CD4-positive, alpha-beta T cell treated with Interleukin-10 for 1 hour (primary cell): ENCODE measurements at regions not wholly inside any gene's neighbourhood (a gene's known extent, or its start where the extent isn't known, plus 50 kb on each side); places are given as distances from the start of the nearest gene placed in this dataset.

Experiments
- DNase-seq: peaks from one replicate; pipeline ENCODE4 v3.0.0-alpha.2; 2020

DNA sequence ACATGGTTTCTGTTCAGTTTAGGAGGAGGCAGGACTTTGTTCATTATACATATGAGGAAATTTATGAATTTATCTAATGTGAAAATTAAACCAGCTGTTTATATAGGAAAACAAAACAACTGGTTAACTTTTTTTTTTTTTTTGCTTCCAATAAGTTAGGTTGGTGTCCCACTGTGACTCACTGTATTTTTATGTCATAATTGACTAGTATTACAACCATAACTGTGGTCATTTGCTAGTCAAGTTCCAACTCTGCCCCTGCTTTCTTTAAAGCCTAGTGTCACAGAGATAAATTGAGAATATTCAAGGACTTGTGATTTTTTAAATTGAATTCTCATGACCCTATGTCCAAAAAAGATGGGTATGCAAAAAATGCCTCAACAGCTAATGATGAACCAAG is 227.7 kb downstream of the BCAT1 start:
- no peak for DNase-seq

DNA sequence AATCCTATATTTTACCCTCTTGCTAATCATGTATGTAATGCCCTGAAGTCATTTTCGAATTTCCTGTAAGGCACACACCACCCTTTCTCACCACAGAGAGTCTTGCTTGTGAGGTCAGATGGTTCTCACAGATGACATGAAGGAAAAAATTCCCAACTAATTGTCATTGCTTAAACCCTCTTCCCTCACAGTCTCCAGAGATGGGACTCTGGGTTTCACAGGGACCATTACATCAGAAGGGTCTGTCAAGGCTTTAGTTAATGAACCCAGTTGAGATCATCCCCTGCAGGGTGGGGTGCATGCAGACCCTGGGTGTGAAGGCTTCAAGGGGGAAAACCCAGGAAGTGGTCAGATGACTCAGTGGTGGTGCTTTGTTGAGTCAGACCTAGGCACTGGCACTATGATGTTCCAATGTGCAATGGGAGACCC is 229.6 kb downstream of the BCAT1 start:
- DNase-seq = peak; percentile 35

DNA sequence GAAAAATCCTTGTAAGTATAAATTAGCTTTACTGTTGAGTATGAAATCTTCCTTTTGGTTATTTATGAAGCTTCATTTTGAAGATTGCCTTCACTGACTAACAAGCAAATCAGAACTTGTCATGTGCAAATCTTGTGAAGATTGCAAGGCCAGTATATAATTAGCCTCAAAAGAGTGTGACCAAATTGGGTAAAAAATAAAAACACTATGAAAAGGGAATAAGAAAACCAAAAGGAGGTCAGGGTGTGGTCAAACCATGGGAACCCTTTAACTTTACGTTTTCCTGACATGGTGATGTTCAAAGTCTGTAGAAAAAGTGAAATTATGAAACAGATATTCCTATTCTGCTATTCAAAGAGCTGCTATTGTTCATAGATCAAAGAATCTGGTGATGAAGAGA is 230.3 kb downstream of the BCAT1 start:
- no peak for DNase-seq

DNA sequence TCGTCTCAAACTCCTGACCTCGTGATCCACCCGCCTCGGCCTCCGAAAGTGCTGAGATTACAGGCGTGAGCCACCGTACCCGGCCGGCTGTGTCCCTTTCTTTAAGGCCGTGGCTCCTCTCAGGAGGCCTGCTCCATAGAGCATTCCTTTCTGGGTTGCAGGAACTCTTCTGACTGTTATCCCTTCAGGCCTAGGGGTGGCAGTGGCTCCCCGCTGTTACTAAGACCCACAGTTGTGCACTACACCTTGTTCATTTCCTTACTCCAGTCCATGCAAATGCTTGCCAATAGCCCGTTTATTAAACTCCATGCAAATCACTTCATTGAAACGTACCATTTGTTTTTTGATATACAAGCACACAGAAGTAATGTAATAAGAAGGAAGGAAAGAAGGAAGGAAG is 234.7 kb downstream of the BCAT1 start:
- DNase-seq = no peak

DNA sequence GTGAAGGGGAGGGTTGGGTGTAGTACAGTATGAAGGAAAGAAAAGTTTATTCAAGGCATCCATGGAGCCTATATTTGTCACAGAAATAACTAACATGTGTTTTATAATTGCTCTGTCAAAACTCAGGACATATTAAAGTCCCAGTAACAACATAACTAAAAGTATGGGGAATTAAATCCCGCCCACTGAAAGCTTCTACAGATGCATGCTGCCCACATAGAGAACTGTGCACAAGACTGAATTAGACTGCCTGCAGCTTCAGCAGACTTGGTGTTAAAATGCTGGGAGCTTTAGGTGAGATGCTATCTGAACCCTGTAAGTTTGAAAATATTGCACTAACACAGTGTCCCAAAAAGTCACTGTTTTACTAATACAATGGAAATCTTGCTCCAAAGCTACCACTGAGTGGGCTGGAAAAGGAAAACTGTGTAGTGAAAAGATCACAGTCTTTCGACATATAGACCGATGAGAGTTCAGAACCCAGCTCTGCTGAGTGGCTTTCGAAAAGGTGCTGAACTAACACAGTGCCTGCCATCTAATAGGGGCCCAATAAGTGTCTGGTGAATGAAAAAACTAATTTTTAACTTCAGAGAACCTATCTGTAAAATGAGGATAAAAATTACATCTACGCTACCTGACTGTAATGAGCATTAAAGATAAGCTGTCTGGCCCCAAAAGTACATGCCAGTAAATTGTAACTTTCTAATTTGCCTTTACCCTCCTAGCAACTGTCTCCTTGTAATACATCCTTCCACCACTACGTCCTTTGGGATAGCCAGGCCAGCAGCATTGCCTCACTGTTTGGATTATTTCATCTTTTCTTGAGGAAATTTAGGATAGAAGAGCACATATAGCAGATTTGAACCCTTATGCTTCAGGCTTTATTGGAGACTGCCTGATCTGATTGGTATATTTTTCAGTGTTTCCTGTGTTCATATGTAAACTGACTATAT is 237.6 kb downstream of the BCAT1 start:
- DNase-seq = no peak

DNA sequence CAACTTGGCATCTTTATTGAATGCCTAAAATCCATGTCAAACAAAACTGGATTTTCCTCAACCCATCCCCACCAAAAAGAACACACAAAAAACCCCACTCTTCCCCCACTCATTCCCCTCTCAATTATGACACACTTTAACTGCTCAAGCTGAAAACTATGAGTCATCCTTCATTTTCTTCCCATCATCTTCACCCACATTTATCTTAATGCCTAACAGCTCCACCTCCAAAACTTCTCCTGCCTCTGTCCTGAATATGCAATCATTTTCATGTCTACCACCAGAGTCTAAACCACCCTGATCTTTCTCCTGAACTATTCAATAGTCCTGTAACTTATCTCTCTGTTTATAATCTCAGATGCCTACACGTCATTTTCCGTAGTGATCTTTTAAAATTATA is 239.7 kb downstream of the BCAT1 start:
- no peak for DNase-seq

DNA sequence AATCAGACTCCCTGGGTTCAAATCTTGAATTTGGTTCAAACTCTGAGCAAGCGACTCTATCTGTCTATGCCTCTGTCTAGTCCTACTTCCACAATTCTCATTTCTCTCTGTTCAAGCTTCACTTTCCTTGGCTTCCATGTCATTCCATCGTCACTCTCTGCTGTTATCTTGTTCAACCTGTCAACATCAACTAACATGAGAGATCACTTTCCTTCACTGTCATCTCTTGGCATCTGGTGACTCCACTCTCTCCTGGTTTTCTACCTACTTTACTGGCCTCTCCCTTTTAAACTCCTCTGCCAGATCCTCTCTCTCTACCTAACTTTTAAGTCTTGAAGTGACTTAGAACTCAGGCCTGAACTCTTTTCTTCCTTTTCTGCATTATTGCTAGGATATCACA is 240.2 kb downstream of the BCAT1 start:
- DNase-seq = no peak

DNA sequence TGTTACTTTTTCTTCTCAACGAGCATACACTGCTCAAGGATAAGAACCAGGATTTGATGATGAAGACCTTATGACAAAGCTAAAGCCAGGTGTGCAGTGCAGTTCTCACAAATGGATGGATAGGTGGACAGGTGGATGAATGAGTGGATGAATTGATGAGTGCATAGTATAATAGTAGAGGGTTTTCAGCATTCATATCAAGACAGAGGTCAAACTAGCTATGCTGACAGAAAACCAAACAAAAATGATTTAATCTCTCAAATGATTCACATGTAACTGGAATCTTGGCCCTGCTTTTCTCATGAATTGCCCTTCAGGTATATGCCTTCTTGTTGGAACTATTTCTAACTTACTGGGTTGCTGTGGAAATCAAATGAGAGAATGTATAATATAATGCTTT is 240.9 kb downstream of the BCAT1 start:
- no peak for DNase-seq

DNA sequence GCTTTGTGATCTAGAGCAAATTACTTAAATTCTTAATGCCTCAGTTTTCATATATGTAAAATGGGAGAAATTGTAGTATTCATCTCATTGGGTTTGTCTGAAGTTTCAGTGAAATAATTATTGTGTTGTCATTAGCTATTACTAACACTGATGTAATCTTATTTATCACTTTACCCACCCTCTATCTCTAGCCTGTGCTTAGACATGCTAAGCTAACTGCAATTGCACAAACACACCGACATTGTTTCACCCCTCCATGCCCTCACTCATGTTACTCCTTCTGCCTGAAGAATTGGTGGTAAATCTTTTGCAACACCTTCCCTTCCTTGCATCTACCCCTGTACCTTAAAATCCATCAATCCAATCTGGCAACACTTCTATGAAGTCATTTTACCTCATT is 241.6 kb downstream of the BCAT1 start:
- no peak for DNase-seq

DNA sequence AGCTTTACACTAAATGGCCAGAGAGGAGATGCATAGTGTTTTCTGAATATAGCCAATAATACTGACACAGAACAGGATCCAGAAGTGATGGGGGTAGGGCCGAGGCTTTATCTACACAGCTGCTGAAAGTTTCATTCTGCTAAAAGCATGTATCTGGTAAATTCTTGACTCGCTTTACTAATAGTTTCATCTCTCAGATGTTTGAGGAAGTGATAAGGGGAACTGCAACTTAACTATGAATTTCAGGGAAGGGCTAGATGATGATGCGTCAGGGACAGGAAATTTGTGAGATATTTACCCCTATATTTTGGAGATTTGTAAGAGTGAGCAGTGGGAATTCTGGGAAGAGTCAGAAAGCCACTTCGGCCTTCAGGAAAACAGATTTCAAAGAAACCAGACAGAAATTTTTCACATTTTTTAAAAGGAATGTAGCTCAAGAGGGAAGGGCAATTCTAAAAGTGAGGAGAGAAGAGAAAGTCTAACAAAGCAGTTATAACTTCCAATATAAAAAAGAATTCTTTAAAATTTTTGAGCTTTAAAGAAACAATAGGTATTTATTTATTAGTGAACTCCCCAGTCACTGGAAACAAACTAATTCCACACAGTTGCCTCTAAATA is 243.1 kb downstream of the BCAT1 start:
- DNase-seq = no peak

DNA sequence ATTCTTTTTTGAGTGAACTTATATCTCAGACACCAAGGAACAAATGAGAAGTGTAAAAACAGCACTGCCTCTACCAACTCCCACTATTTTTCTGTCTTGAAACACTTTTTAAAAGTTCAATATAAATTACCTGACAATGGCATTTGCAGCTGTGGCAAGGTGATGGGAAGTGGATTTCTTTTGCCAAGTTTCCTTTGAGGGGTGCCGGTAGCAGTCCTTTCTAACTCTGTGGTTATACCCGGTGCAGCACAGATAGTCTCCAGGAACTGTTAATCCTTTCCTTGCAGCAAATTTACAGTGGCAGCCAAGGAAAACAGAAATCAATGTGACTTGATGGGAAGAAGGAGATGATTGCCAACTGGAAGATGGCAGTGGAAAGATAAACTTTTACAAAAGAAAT is 243.7 kb downstream of the BCAT1 start:
- DNase-seq = no peak

DNA sequence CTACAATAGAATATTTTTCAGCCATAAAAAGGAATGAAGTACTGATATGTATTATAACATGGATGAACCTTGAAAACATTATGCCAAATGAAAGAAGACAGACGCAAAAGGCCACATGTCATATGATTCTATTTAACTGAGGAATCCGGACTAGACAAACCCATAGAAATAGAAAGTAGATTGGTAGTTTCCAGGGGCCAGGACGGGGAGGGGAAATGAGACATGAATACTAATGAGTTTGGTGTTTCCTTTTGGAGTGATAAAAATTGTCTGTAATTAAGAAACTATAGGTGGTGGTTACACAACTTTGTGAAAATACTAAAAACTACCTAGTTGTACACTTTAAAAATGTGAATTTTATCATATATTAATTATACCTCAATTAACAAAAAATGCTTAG is 247.6 kb downstream of the BCAT1 start:
- DNase-seq = no peak

DNA sequence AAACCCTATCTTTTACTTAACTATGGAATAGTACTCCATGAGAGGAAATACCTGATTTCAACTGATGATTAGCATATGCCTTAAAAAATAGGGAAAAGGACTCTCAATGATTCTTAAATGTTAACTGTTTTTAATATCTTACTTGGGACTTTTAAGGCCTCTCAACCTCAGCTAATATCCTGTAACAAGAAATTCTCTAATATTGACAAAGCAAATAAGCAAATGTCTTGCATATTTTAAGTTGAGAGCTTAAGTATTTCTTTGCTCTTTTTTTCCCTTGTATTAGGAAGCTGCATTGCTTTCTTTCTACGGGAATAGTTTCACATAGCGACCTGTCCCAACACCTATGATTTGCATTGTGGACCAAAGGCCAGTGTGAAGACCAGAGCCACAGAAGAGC is 249.9 kb downstream of the BCAT1 start:
- DNase-seq = no peak

DNA sequence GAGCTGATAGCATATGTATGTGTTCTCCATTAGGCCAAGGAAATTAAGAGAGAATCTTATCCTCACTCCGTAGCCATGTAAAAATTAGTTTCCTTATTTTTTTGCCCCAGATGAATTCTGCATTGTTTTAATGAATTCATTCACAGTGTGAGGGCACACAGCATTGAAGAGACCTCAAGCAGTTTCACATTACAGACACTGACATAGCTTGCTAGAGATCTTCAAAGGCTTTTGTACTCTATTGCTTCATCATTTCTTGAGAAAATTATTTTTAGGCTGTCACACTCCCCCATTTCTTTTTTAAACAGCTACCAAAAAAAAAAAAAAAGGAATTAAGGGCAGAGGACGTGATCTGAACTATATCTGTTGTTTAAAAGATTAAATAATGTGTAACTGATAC is 251.1 kb downstream of the BCAT1 start:
- DNase-seq = no peak

DNA sequence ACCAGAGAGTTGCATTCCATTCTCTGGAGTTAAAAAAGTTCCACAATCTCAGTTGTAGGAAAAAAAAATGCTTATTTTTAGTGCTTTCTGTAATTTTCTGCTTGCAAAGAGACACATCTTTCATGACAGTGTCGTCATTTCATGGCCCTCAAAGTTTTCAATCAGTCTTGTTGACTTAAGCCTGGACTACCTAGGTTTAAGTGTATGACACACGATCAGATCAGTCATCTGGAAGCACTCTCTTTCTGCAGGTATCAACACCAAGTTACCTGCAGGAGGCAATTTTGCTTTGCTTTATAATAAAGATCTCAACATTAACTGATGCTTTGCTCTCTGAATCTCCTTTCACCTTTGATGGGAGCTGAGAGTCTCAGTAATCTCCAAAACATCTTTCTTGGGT is 251.6 kb downstream of the BCAT1 start:
- no peak for DNase-seq

DNA sequence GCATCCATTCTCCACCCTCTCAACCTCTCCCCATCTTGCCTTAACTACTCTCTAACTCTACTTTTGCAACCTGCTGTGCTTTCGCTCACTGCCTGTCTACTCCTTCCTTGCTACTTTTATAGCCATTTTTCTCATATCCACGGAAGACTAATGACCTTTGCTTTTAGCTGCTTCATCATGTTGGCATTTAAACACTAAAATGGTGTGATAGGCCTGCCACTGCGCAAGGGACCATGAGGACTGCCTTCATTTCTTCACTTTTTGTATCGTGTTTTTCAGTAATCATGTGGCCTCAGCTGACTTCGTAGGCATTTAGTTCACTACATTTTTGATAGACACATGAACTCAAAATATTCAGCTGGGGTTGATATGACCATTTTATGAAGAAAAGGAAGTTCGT is 252.1 kb downstream of the BCAT1 start:
- DNase-seq = no peak

DNA sequence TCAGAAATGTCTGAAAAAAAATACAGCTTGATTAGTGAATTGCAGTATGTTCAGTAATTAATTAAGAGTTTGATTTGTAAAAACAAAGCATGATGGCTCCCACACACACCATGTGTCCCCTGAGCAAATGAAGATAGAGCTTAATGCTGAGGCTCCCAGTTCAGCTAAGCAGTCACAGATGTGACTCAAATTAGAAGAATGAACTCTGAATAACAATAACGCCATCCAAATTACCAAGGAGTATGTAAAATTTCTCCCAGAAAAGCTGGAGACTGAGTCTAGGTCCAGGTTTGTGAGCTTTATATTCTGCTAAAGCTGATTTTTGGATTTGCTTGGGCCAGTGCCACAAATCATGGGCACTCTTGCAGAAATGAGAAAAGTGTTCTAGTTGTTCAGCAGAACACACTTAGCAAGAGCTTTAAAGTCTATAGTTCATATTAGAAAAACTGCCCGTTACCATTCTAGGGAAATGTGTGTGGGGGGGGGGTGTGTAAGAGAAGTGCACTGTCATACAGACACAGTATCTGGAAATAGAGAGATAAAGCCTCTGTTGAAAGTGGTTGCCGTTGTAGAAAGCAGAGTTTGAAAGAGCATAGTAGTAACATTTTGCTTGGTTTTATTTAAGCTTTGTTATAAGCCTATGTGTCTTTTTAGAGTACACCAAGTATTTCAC is 253.1 kb downstream of the BCAT1 start:
- DNase-seq = no peak

DNA sequence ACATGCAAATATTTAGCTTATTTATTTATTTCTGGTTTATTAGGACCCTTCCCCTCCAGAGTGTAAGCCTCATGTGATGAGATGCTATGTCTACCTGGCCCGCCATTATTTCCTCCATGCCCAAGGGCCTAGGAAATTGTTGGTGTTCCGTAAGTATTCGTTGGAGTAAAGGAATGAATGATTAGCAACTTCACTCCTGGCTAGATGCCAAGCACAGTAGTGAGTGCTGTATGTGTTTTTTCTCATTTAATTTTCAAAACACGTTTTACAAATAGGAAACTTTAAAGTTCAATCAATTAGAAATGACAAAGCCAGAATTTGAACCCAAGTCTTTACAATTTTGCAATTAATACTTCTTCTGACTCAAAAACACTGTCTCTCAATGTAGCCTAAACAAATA is 253.8 kb downstream of the BCAT1 start:
- DNase-seq = no peak

DNA sequence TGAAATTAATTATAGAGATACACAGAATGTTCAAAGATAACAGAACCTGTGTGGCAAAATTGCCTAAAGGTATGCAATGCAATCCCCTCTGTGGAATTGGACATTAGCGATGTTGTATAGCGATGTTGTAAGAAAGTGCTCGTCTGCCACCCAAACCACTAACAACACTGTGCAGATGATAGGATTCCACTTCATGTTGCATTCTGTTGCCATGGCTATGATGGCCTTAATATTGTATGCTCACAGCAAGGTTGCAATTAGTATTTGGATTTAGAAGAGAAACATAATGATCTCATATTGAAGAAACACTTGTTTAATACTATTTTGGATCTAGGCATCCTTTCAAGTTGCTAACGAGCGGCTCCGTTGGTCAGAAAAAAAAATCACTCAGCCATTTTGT is 260.3 kb downstream of the BCAT1 start:
- no peak for DNase-seq

DNA sequence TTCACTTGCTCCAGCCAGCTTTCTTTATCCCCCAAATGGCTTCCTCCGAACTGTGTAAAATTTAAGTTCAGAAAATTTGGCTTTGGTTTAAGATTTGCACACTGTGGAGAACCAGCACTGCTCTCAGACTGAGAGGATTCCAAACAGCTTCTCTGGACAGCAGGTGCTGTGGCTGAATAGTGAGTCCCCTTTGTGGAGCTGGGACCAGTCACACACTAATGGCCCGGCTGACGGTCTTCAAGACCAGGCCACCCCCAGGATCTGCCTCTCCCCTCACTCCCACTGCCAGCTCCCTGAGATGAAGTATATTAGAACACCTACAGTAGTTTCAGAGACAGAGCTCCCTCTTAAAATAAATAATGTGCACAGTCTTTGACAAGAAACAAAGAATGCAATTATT is 267.3 kb downstream of the BCAT1 start:
- no peak for DNase-seq

DNA sequence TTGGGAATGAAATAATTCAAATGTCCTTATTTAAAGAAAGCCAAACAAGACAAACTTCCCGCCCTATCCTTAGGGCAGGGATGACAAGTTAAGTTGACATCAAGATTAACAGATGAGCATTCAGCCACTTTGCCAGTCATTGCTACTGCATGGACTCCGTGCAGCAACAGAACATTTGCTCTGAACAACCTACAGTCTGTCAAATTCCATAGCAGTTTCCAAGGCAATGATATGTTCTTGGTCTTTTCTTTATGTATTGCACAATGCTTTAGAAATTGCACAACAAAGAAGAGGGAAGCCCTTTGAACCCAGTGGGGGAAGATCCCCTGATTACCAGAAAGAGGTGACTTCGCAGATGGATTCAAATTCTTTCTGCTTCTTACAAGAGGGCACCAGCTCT is 269.8 kb downstream of the BCAT1 start:
- DNase-seq = no peak

DNA sequence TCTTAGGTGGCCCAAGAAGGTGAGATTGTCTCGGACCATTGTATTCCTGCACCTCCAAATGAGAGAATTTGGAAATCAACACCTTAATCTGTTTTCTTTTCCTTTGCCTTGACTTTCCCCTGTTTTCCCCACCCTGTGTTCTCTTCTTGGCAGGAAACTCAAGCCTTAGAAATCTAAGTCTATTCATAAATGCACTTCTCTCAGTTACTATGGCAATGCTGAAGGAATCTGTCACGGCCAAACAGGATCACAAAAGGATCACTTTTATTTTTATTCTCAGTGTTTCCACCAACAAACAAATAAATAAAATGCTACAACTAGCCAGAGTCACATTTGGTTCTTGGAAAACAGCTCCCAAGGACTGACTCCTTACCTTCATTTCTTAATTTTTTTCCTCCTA is 270.5 kb downstream of the BCAT1 start:
- DNase-seq = no peak

DNA sequence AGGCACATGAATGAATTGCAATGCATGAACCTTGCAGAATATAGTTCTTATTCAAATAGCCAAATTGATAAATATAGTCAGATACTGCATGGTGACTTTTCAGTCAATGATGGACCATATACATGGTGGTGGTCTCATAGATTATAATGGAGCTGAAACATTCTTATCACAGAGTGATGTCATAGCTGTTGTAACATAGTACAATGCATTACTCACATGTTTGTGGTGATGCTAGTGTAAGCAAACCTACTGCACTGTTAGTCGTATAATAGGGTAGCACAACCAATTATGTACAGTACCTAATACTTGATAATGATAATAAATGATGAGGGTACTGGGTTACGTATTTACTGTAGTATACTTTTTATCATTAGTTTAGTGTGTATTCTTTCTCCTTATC is 280.3 kb downstream of the BCAT1 start:
- DNase-seq = no peak
